ENCODE measurements at regions not wholly inside any gene's neighbourhood (a gene's known extent, or its start where the extent isn't known, plus 50 kb on each side); places are given as distances from the start of the nearest gene placed in this dataset.

- Histone ChIP-seq H4K20me1 (ENCODE audit: control insufficient read depth, insufficient read depth, insufficient read length) (no peaks in the 10 kb centered on the region), H3T11ph (ENCODE audit: low read length) (no peak overlapping the region), H4K5ac (ENCODE audit: insufficient read length, low read depth, low read length) (no peak overlapping the region), H3K23me2 (ENCODE audit: insufficient read length, low read depth, low read length, poor library complexity, severe bottlenecking) (no peaks in the 10 kb centered on the region), H2BK12ac (ENCODE audit: insufficient read length, low read depth, low read length) (no peak overlapping the region), H3K9ac (ENCODE audit: extremely low read depth, insufficient read length, low read length) (no peak overlapping the region), H3K23ac (ENCODE audit: insufficient read length, low read depth, low read length) (no peak overlapping the region), H4K91ac (ENCODE audit: insufficient read length, low read depth, low read length) (no peak overlapping the region), H3K18ac (ENCODE audit: insufficient read length, low read depth, low read length) (no peak overlapping the region), H3K14ac (ENCODE audit: insufficient read depth, low read length) (no peak overlapping the region), H3K9me3 (ENCODE audit: control insufficient read depth, low read depth, low read length) (no peaks in the 10 kb centered on the region), H3K56ac (ENCODE audit: insufficient read length, low read depth, low read length) (no peak overlapping the region), H3K27ac (ENCODE audit: insufficient read length, low read depth, low read length) (no peak overlapping the region), H2BK20ac (ENCODE audit: low read depth, low read length, poor library complexity, severe bottlenecking) (no peak overlapping the region), H3K4me2 (ENCODE audit: insufficient read depth, insufficient read length, low read length) (no peak overlapping the region), H2BK120ac (ENCODE audit: low read depth, low read length, poor library complexity, severe bottlenecking) (no peak overlapping the region), H2AFZ (ENCODE audit: low read length) (no peak overlapping the region), H2BK5ac (ENCODE audit: insufficient read length, low read length) (no peak overlapping the region), H3K79me1 (ENCODE audit: insufficient read depth, low read depth, low read length, poor library complexity, severe bottlenecking) (no peaks in the 10 kb centered on the region), H3K4me1 (ENCODE audit: insufficient read depth, low read length) (no peaks in the 10 kb centered on the region), H3K27me3 (ENCODE audit: insufficient read depth, low read length) (no peaks in the 10 kb centered on the region), H3K79me2 (ENCODE audit: insufficient read depth, low read length) (no peaks in the 10 kb centered on the region), H2BK15ac (ENCODE audit: low read depth, low read length) (no peak overlapping the region), H2AK5ac (ENCODE audit: insufficient read length, low read length) (no peak overlapping the region), H3K4ac (ENCODE audit: low read depth, low read length) (no peak overlapping the region), H4K8ac (replicated peaks; ENCODE audit: insufficient read length, low read depth, low read length) (no peak overlapping the region)
- Mint-ChIP-seq H3K4me1 (peaks cover 21 to 28% of the 10 kb centered on the region in 2 experiments), H3K27ac (no peak overlapping the region), H3K9me3 (no peaks in the 10 kb centered on the region), H3K36me3 (ENCODE audit: insufficient read depth in 1 of 3, low read depth in 3 of 3) (no peaks in the 10 kb centered on the region), H3K4me3 (no peak overlapping the region), H3K27me3 (ENCODE audit: low read depth) (no peaks in the 10 kb centered on the region)
- no peak for DNase-seq
- TF ChIP-seq CTCF (conservative IDR thresholded peaks at IDR 0.05): no peak
Observed at GRCh38 chr2:221289846-221290245, 282.3 kb downstream of the EPHA4 start.
